Keratinocyte (primary cell): ENCODE measurements at regions not wholly inside any gene's neighbourhood (a gene's known extent, or its start where the extent isn't known, plus 50 kb on each side); places are given as distances from the start of the nearest gene placed in this dataset.

Source experiments
- CTCF ChIP-seq, 3 experiments: IDR thresholded peaks in 1 of 3; conservative IDR thresholded peaks in 1 of 3; optimal IDR thresholded peaks in 1 of 3; 2 replicates in 2 of 3; 3 replicates in 1 of 3; pipeline versions ENCODE3 to v1.5.1; 2011; ENCODE audit warnings: low read length in 3 of 3, mild to moderate bottlenecking in 3 of 3, moderate library complexity in 2 of 3, control low read depth in 1 of 3, inconsistent platforms in 1 of 3; ENCODE audit not compliant: insufficient read depth in 2 of 3; ENCODE audit errors: extremely low read depth in 1 of 3
- EZH2 ChIP-seq: IDR thresholded peaks from one replicate; pipeline ENCODE4 v1.6.1; 2012; ENCODE audit warnings: inconsistent platforms, mild to moderate bottlenecking, low read length, moderate library complexity

- TF ChIP-seq CTCF (optimal IDR thresholded peaks at IDR 0.05 in 1 of 3, IDR thresholded peaks at IDR 0.05 in 1 of 3, conservative IDR thresholded peaks at IDR 0.05 in 1 of 3; ENCODE audit: extremely low read depth in 1 of 3, insufficient read depth in 2 of 3, low read length in 3 of 3), result no peak
- no peak for TF ChIP-seq EZH2
Observed at GRCh38 chr5:142412581-142412980, 87.8 kb upstream of the SPRY4 start.
